RWPE1 (cell line): ENCODE measurements at regions not wholly inside any gene's neighbourhood (a gene's known extent, or its start where the extent isn't known, plus 50 kb on each side); places are given as distances from the start of the nearest gene placed in this dataset.

Experiments
- CTCF ChIA-PET: fragments of 350-600 bp; sonication (Branson Sonifier 250); formaldehyde crosslinking; extraction: SDS; loops from one replicate; lab custom pipeline; 2021; lab: Yijun Ruan, JAX
- POLR2A ChIA-PET: fragments of 400-600 bp; formaldehyde crosslinking; extraction: SDS; loops from one replicate; lab custom pipeline; 2020; ENCODE audit warnings: antibody characterized with exemption; ENCODE audit not compliant: low non-redundant PET; lab: Yijun Ruan, JAX
- DNase-seq: peaks from one replicate; pipeline ENCODE4 v3.0.0; 2012; ENCODE audit warnings: low spot score
- H3K27ac ChIP-seq: fragments of 450-650 bp; 2 replicates; pipeline ENCODE4 v1.5.1; 2017
- TF ChIP-seq, protein P1 (sequence below): fragments of 450-650 bp; conservative IDR thresholded peaks from 2 replicates; pipeline ENCODE4 v1.5.1; 2017; ENCODE audit warnings: low read depth, mild to moderate bottlenecking

DNA sequence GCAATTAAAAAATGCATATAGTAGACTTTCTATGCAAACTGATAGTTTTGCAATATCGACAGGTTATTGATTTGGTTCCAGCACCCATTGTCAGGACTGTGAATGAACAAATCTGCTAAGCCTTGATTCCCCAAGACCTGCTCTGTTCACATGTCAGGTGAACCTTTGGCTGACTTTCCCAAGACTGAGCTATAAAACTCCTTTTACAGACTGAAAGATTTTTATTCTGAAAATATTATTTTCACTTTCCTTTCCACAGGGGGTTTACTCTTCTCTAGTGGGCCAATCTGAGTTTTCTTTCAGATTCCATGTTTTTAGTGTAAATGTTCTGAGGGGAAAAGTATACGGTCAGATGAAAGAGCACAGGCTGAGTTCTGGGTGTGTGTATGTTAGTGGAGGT lies 199.2 kb upstream of the BMPER start:
- POLR2A ChIA-PET, result no interaction called here
- DNase-seq, result no peak
- no peak overlapping the region for H3K27ac ChIP-seq
- TF ChIP-seq, protein P1, sequence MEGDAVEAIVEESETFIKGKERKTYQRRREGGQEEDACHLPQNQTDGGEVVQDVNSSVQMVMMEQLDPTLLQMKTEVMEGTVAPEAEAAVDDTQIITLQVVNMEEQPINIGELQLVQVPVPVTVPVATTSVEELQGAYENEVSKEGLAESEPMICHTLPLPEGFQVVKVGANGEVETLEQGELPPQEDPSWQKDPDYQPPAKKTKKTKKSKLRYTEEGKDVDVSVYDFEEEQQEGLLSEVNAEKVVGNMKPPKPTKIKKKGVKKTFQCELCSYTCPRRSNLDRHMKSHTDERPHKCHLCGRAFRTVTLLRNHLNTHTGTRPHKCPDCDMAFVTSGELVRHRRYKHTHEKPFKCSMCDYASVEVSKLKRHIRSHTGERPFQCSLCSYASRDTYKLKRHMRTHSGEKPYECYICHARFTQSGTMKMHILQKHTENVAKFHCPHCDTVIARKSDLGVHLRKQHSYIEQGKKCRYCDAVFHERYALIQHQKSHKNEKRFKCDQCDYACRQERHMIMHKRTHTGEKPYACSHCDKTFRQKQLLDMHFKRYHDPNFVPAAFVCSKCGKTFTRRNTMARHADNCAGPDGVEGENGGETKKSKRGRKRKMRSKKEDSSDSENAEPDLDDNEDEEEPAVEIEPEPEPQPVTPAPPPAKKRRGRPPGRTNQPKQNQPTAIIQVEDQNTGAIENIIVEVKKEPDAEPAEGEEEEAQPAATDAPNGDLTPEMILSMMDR, result no peak
- CTCF ChIA-PET, result no interaction called here

DNA sequence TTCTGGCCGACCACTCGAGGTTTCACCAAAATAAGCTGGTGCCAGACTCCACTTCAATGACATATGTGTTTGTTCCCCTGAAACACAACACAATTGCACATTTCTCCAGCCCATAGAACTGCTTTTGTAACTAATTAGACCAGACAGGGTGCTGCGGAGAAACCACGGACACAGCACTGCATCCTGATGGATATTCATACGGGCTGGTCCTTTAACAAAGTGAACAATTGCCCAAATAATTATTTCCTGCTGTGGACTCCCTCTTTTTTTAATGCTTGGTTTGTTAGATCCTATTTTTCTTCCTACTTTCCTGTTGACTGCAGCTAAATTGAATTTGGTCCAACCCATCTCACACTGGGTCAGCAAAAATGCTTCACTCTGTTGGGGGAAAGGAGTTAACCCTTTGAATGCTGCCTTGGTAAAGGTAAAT lies 198.6 kb upstream of the BMPER start:
- ChIA-PET POLR2A (no interaction called here), CTCF (interaction anchor here (0.7 kb wide), 1 partner anchor 465 kb away, joined by 3 read pairs; no protein-coding TSS in a partner anchor)
- TF ChIP-seq, protein P1, result no peak
- H3K27ac ChIP-seq, result no peak overlapping the region
- no peak for DNase-seq

DNA sequence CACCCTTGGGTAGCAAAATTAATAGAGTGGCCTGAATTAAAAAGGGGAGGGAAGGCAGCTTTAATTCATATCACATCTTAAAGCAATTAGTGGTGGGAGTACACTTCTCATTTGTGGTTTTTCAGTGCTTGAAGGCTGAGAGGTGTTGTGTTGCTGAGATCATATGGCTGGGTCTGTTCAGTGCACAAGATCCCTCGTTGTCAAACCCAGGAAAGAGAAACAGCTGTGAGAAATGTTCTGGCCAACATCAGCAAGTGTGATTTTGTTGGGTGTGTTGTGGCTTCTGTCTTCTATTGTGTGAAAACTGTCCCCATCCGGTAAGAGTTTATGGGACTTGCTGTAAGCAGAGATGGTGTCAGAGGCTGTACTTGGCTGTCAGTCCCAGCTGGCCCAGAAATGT lies 197.9 kb upstream of the BMPER start:
- POLR2A ChIA-PET, result no interaction called here
- CTCF ChIA-PET, result no interaction called here
- DNase-seq, result no peak
- TF ChIP-seq, protein P1, result no peak
- H3K27ac ChIP-seq, result no peak overlapping the region

DNA sequence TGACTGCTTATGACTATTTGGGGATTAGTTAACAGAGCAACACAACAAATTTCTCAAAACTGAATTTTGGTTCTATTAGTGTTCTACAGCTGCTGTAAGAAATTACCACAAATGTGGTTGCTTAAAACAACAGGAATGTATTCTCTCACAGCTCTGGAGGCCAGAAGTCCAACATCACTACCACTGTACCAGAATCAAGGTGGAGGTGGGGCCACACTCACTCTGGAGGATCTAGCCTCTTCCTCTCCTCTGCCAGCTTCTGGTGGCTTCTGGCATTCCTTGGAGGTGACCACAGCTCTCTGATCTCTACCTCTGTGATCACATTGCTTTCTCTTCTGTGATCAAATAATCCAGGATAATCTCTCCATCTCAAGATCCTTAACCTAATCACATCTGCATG lies 194.7 kb upstream of the BMPER start:
- TF ChIP-seq, protein P1, result no peak
- CTCF ChIA-PET, result no interaction called here
- POLR2A ChIA-PET, result no interaction called here

GRCh38 chr7:33711231-33712019 lies 193.9 kb upstream of the BMPER start:
- POLR2A ChIA-PET, result no interaction called here
- no peak for DNase-seq
- CTCF ChIA-PET, result no interaction called here

More for the DNA sequence above, 194.7 kb upstream of the BMPER start:
- no peak for DNase-seq
- H3K27ac ChIP-seq, result no peak overlapping the region

DNA sequence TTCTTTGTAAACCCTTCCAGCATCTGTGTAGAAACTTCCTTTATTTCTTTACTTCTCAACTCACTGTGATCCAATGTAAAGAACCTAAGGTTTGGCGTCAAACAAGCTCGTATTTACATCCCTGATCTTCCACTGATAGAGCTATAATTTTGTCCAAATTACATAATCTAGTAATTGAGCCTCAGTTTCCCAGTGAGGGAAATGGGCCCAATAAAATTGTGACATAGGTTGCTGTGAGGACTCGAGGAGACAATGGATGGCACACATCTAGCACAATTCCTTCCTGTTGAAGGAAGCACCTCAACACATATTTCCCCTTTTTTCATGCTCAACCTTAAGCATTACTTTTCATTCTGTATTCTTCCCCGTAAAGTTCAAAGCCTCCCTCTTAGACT lies 193.3 kb upstream of the BMPER start:
- DNase-seq, result no peak
- POLR2A ChIA-PET, result no interaction called here
- TF ChIP-seq, protein P1, result no peak
- CTCF ChIA-PET, result no interaction called here
- H3K27ac ChIP-seq, result no peak overlapping the region

More at GRCh38 chr7:33711231-33712019, 193.9 kb upstream of the BMPER start:
- TF ChIP-seq, protein P1, result no peak
- H3K27ac ChIP-seq, result no peak overlapping the region
